Naive thymus-derived CD4-positive, alpha-beta T cell (primary cell): ENCODE measurements at regions not wholly inside any gene's neighbourhood (a gene's known extent, or its start where the extent isn't known, plus 50 kb on each side); places are given as distances from the start of the nearest gene placed in this dataset.

Experiments
- ATAC-seq: fragments of 150-1000 bp; cut with Tn5 transposase; 2 replicates; pipeline ENCODE4 v1.10.0; 2021; ENCODE audit warnings: mild to moderate bottlenecking, moderate library complexity
- CTCF ChIA-PET: fragments of 350-600 bp; sonication (Branson Sonifier 250); formaldehyde crosslinking; loops from one replicate; lab custom pipeline; 2021; ENCODE audit warnings: antibody characterized with exemption; lab: Charles Lee
- POLR2A ChIA-PET: fragments of 350-600 bp; sonication (Branson Sonifier 250); formaldehyde crosslinking; loops from one replicate; lab custom pipeline; 2021; ENCODE audit warnings: antibody characterized with exemption, inconsistent platforms; lab: Charles Lee
- DNase-seq, 9 donors: peaks; one replicate each; pipeline versions ENCODE4 v3.0.0 to v3.0.0-alpha.2; 2020 to 2022; ENCODE audit warnings: mixed read lengths in 1 of 9
- H3K27ac ChIP-seq: one replicate; pipeline ENCODE4 v1.7.0; 2013; ENCODE audit warnings: mild to moderate bottlenecking, low read depth, low read length, moderate library complexity
- H3K27me3 ChIP-seq, 2 donors: one replicate each; pipeline ENCODE4 v1.7.0; 2013; ENCODE audit warnings: low read length in 2 of 2, mild to moderate bottlenecking in 2 of 2, moderate library complexity in 2 of 2; ENCODE audit not compliant: control insufficient read depth in 2 of 2, insufficient read depth in 2 of 2
- H3K36me3 ChIP-seq, 3 experiments: 1 replicate in 2 of 3; 2 replicates in 1 of 3; pipeline ENCODE4 v1.7.0; 2013; ENCODE audit warnings: low read length in 3 of 3, mild to moderate bottlenecking in 3 of 3, moderate library complexity in 1 of 3; ENCODE audit not compliant: insufficient read depth in 3 of 3, control insufficient read depth in 2 of 3
- H3K4me1 ChIP-seq, 2 donors: one replicate each; pipeline ENCODE4 v1.7.0; 2013; ENCODE audit warnings: low read length in 2 of 2, mild to moderate bottlenecking in 2 of 2, moderate library complexity in 1 of 2; ENCODE audit not compliant: control insufficient read depth in 2 of 2, insufficient read depth in 2 of 2
- H3K4me3 ChIP-seq: 2 replicates; pipeline ENCODE4 v1.7.0; 2013; ENCODE audit warnings: mild to moderate bottlenecking, low read length
- H3K9me3 ChIP-seq, 3 experiments: 1 replicate in 2 of 3; 2 replicates in 1 of 3; pipeline ENCODE4 v1.7.0; 2013; ENCODE audit warnings: low read length in 3 of 3; ENCODE audit not compliant: control insufficient read depth in 2 of 3
- H3K27ac Mint-ChIP-seq, 9 donors: one replicate each; pipeline ENCODE4 v1.8.0; 2020 to 2022; ENCODE audit warnings: mixed read lengths in 9 of 9, mild to moderate bottlenecking in 8 of 9, moderate library complexity in 5 of 9, inconsistent platforms in 2 of 9
- H3K27me3 Mint-ChIP-seq, 5 donors: one replicate each; pipeline ENCODE4 v1.8.0; 2021 to 2022; ENCODE audit warnings: mixed read lengths in 5 of 5, mild to moderate bottlenecking in 1 of 5
- H3K36me3 Mint-ChIP-seq, 5 donors: one replicate each; pipeline ENCODE4 v1.8.0; 2020 to 2022; ENCODE audit warnings: mixed read lengths in 5 of 5, mild to moderate bottlenecking in 3 of 5, inconsistent platforms in 1 of 5
- H3K4me1 Mint-ChIP-seq, 7 donors: one replicate each; pipeline ENCODE4 v1.8.0; 2020 to 2022; ENCODE audit warnings: mixed read lengths in 7 of 7, mild to moderate bottlenecking in 3 of 7, inconsistent platforms in 1 of 7
- H3K4me3 Mint-ChIP-seq, 10 donors: one replicate each; pipeline ENCODE4 v1.8.0; 2020 to 2022; ENCODE audit warnings: mild to moderate bottlenecking in 10 of 10, mixed read lengths in 10 of 10, moderate library complexity in 6 of 10, inconsistent platforms in 2 of 10
- H3K9me3 Mint-ChIP-seq, 11 donors: one replicate each; pipeline ENCODE4 v1.8.0; 2020 to 2022; ENCODE audit warnings: mixed read lengths in 11 of 11, mild to moderate bottlenecking in 4 of 11, inconsistent platforms in 1 of 11, moderate library complexity in 1 of 11
- intact Hi-C, 2 donors: fragments of 100-400 bp; cut with micrococcal nuclease; formaldehyde crosslinking; loops; one replicate each; pipeline ENCODE4 v1.15.1; 2023

GRCh38 chr3:180467177-180467576 is 134.8 kb upstream of the TTC14 start:
- Mint-ChIP-seq H3K27ac (no peak overlapping the region), H3K4me1 (no peaks in the 10 kb centered on the region), H3K9me3 (peaks cover 0 to 11% (median 3%) of the 10 kb centered on the region in 11 donors), H3K4me3 (no peak overlapping the region), H3K27me3 (peaks cover 0 to 5% (median 0%) of the 10 kb centered on the region in 5 donors), H3K36me3 (no peaks in the 10 kb centered on the region)
- Histone ChIP-seq H3K36me3 (no peaks in the 10 kb centered on the region), H3K27ac (no peak overlapping the region), H3K27me3 (no peaks in the 10 kb centered on the region), H3K4me3 (no peak overlapping the region), H3K9me3 (no peaks in the 10 kb centered on the region), H3K4me1 (no peaks in the 10 kb centered on the region)
- no peak for DNase-seq
- ChIA-PET POLR2A (no interaction called here), CTCF (no interaction called here)
- intact Hi-C loops: no loop called here
- no peak for ATAC-seq

GRCh38 chr3:180469149-180469548 is 132.8 kb upstream of the TTC14 start:
- Mint-ChIP-seq H3K4me1 (no peaks in the 10 kb centered on the region), H3K4me3 (no peak overlapping the region), H3K27ac (no peak overlapping the region), H3K36me3 (no peaks in the 10 kb centered on the region), H3K27me3 (peaks cover 0 to 5% (median 0%) of the 10 kb centered on the region in 5 donors), H3K9me3 (peaks cover 0 to 5% (median 0%) of the 10 kb centered on the region in 11 donors)
- no peaks in the 10 kb centered on the region for H3K9me3 ChIP-seq
- intact Hi-C loops: no loop called here
- no peak for ATAC-seq
- no peak for DNase-seq
- no peaks in the 10 kb centered on the region for H3K27me3 ChIP-seq
- H3K4me3 ChIP-seq: no peak overlapping the region
- no peaks in the 10 kb centered on the region for H3K36me3 ChIP-seq
- ChIA-PET CTCF (no interaction called here), POLR2A (no interaction called here)
- H3K4me1 ChIP-seq: no peaks in the 10 kb centered on the region
- H3K27ac ChIP-seq: no peak overlapping the region

- no peak for DNase-seq
- intact Hi-C loops: no loop called here
- ChIA-PET CTCF (no interaction called here), POLR2A (no interaction called here)
- H3K4me3 ChIP-seq: no peak overlapping the region
- Mint-ChIP-seq H3K27me3 (peaks cover 0 to 8% (median 4%) of the 10 kb centered on the region in 5 donors), H3K9me3 (peaks cover 0 to 16% (median 3%) of the 10 kb centered on the region in 11 donors), H3K4me3 (no peak overlapping the region), H3K4me1 (no peaks in the 10 kb centered on the region), H3K36me3 (no peaks in the 10 kb centered on the region), H3K27ac (no peak overlapping the region)
- no peak for ATAC-seq
- H3K27ac ChIP-seq: no peak overlapping the region
- no peaks in the 10 kb centered on the region for H3K9me3 ChIP-seq
- H3K4me1 ChIP-seq: no peaks in the 10 kb centered on the region
- no peaks in the 10 kb centered on the region for H3K36me3 ChIP-seq
- no peaks in the 10 kb centered on the region for H3K27me3 ChIP-seq
Observed at GRCh38 chr3:180478695-180479094, 123.3 kb upstream of the TTC14 start.

- DNase-seq (no peak), ATAC-seq (no peak)
- no peaks in the 10 kb centered on the region for H3K27me3 ChIP-seq
- no peaks in the 10 kb centered on the region for H3K4me1 Mint-ChIP-seq
- peaks cover 9 to 36% (median 21%) of the 10 kb centered on the region in 11 donors for H3K9me3 Mint-ChIP-seq
- intact Hi-C loops: no loop called here
- no peak overlapping the region for H3K27ac ChIP-seq
- no peaks in the 10 kb centered on the region for H3K36me3 ChIP-seq
- no peaks in the 10 kb centered on the region for H3K9me3 ChIP-seq
- no peak overlapping the region for H3K4me3 ChIP-seq
- no peaks in the 10 kb centered on the region for H3K4me1 ChIP-seq
- H3K27ac Mint-ChIP-seq: no peak overlapping the region
- ChIA-PET CTCF (no interaction called here), POLR2A (no interaction called here)
- H3K4me3 Mint-ChIP-seq: no peak overlapping the region
- H3K36me3 Mint-ChIP-seq: no peaks in the 10 kb centered on the region
- no peaks in the 10 kb centered on the region for H3K27me3 Mint-ChIP-seq
Observed at GRCh38 chr3:180492047-180492446, 109.9 kb upstream of the TTC14 start.

GRCh38 chr3:180496995-180497394 is 105.0 kb upstream of the TTC14 start:
- Mint-ChIP-seq H3K4me3 (no peak overlapping the region), H3K36me3 (peaks cover 0 to 10% (median 0%) of the 10 kb centered on the region in 5 donors), H3K4me1 (no peaks in the 10 kb centered on the region), H3K27me3 (no peaks in the 10 kb centered on the region), H3K9me3 (peaks cover 9 to 32% (median 19%) of the 10 kb centered on the region in 11 donors), H3K27ac (no peak overlapping the region)
- ATAC-seq (no peak), DNase-seq (no peak)
- Histone ChIP-seq H3K36me3 (no peaks in the 10 kb centered on the region), H3K27ac (no peak overlapping the region), H3K9me3 (peaks cover 0 to 7% (median 0%) of the 10 kb centered on the region in 3 experiments), H3K4me1 (no peaks in the 10 kb centered on the region), H3K4me3 (no peak overlapping the region), H3K27me3 (no peaks in the 10 kb centered on the region)
- ChIA-PET POLR2A (no interaction called here), CTCF (no interaction called here)
- intact Hi-C loops: no loop called here

GRCh38 chr3:180516368-180516767 is 85.6 kb upstream of the TTC14 start:
- Histone ChIP-seq H3K27ac (no peak overlapping the region), H3K9me3 (no peaks in the 10 kb centered on the region), H3K36me3 (no peaks in the 10 kb centered on the region), H3K4me3 (no peak overlapping the region), H3K4me1 (no peaks in the 10 kb centered on the region), H3K27me3 (no peaks in the 10 kb centered on the region)
- Mint-ChIP-seq H3K4me1 (no peaks in the 10 kb centered on the region), H3K27ac (peak overlapping the region in 1 of 9 donors; percentile 38), H3K4me3 (no peak overlapping the region), H3K36me3 (no peaks in the 10 kb centered on the region), H3K27me3 (peaks cover 0 to 11% (median 5%) of the 10 kb centered on the region in 5 donors), H3K9me3 (peaks cover 3 to 49% (median 14%) of the 10 kb centered on the region in 11 donors)
- POLR2A ChIA-PET: no interaction called here
- DNase-seq: no peak
- CTCF ChIA-PET: no interaction called here
- intact Hi-C loops: no loop called here
- ATAC-seq: no peak

GRCh38 chr3:180523040-180523439 is 78.9 kb upstream of the TTC14 start:
- Histone ChIP-seq H3K9me3 (no peaks in the 10 kb centered on the region), H3K36me3 (no peaks in the 10 kb centered on the region), H3K4me1 (no peaks in the 10 kb centered on the region), H3K27ac (no peak overlapping the region), H3K4me3 (no peak overlapping the region), H3K27me3 (no peaks in the 10 kb centered on the region)
- ChIA-PET POLR2A (no interaction called here), CTCF (no interaction called here)
- peaks cover 5 to 48% (median 14%) of the 10 kb centered on the region in 11 donors for H3K9me3 Mint-ChIP-seq
- H3K27ac Mint-ChIP-seq: no peak overlapping the region
- H3K4me3 Mint-ChIP-seq: no peak overlapping the region
- intact Hi-C loops: no loop called here
- peaks cover 0 to 27% (median 0%) of the 10 kb centered on the region in 5 donors for H3K27me3 Mint-ChIP-seq
- no peaks in the 10 kb centered on the region for H3K4me1 Mint-ChIP-seq
- DNase-seq (no peak), ATAC-seq (no peak)
- no peaks in the 10 kb centered on the region for H3K36me3 Mint-ChIP-seq
